Smooth muscle cell (in vitro differentiated cells): ENCODE measurements at regions not wholly inside any gene's neighbourhood (a gene's known extent, or its start where the extent isn't known, plus 50 kb on each side); places are given as distances from the start of the nearest gene placed in this dataset.

ENCODE experiments used
- DNase-seq: peaks from one replicate; lab custom pipeline; 2025; ENCODE audit not compliant: unreplicated experiment; lab: John Stamatoyannopoulos, UW
- H2AFZ ChIP-seq: fragments of 200-600 bp; sonication (generic); 2 replicates; pipeline ENCODE4 v1.6.0; 2016; ENCODE audit warnings: antibody characterized with exemption, low read depth, mild to moderate bottlenecking
- H3F3A ChIP-seq: fragments of 200-600 bp; sonication (generic); 2 replicates; pipeline ENCODE4 v1.6.0; 2017; ENCODE audit warnings: antibody characterized with exemption, low read depth
- H3K27ac ChIP-seq: fragments of 200-600 bp; sonication (generic); 2 replicates; pipeline ENCODE4 v1.5.1; 2016; ENCODE audit warnings: low read depth, mild to moderate bottlenecking
- H3K27me3 ChIP-seq: fragments of 200-600 bp; sonication (generic); 2 replicates; pipeline ENCODE4 v1.6.1; 2016; ENCODE audit warnings: low read depth, mild to moderate bottlenecking
- H3K36me3 ChIP-seq: fragments of 200-600 bp; sonication (generic); 2 replicates; pipeline ENCODE4 v1.5.1; 2016; ENCODE audit warnings: low read depth
- H3K4me1 ChIP-seq: fragments of 200-600 bp; sonication (generic); 2 replicates; pipeline ENCODE4 v1.5.1; 2016; ENCODE audit warnings: low read depth
- H3K4me2 ChIP-seq: fragments of 200-600 bp; sonication (generic); 2 replicates; pipeline ENCODE4 v1.6.0; 2016; ENCODE audit warnings: mild to moderate bottlenecking
- H3K4me3 ChIP-seq: fragments of 200-600 bp; sonication (generic); 2 replicates; pipeline ENCODE4 v1.5.1; 2016; ENCODE audit warnings: mild to moderate bottlenecking
- H3K79me2 ChIP-seq: fragments of 200-600 bp; sonication (generic); 2 replicates; pipeline ENCODE4 v1.6.0; 2016; ENCODE audit warnings: low read depth, mild to moderate bottlenecking
- H3K9ac ChIP-seq: fragments of 200-600 bp; sonication (generic); 2 replicates; pipeline ENCODE4 v1.6.0; 2016; ENCODE audit warnings: low read depth
- H3K9me3 ChIP-seq: fragments of 200-600 bp; sonication (generic); replicated peaks from 2 replicates; pipeline ENCODE4 v1.5.1; 2016; ENCODE audit warnings: low read depth
- H4K20me1 ChIP-seq: fragments of 200-600 bp; sonication (generic); 2 replicates; pipeline ENCODE4 v1.6.0; 2016; ENCODE audit warnings: low read depth
- CTCF ChIP-seq: fragments of 200-600 bp; sonication (generic); IDR thresholded peaks from 2 replicates; pipeline ENCODE4 v1.5.1; 2017; ENCODE audit warnings: borderline replicate concordance, mild to moderate bottlenecking, antibody characterized with exemption; ENCODE audit not compliant: insufficient read depth, poor library complexity, severe bottlenecking
- WGBS: methylation state at CpG from one replicate; pipeline ENCODE4 v1.1.7; 2016; ENCODE audit warnings: low lambda C conversion rate; 5-methylcytosine and 5-hydroxymethylcytosine counted together

GRCh38 chr2:386406-387103 is 98.7 kb upstream of the ALKAL2 start:
- H3K9me3 ChIP-seq: no peaks in the 10 kb centered on the region
- H3K9ac ChIP-seq: no peak overlapping the region
- H4K20me1 ChIP-seq: no peaks in the 10 kb centered on the region
- H3K4me2 ChIP-seq: no peak overlapping the region
- no peaks in the 10 kb centered on the region for H3F3A ChIP-seq
- no peak for DNase-seq
- no peaks in the 10 kb centered on the region for H3K27me3 ChIP-seq
- TF ChIP-seq CTCF: no peak
- 90% methylated on average over 3 of the region's 10 CpGs for WGBS
- H3K79me2 ChIP-seq: no peaks in the 10 kb centered on the region
- H2AFZ ChIP-seq: no peak overlapping the region
- H3K27ac ChIP-seq: no peak overlapping the region
- H3K36me3 ChIP-seq: no peaks in the 10 kb centered on the region
- H3K4me1 ChIP-seq: no peaks in the 10 kb centered on the region
- no peak overlapping the region for H3K4me3 ChIP-seq

GRCh38 chr2:385785-386184 is 97.9 kb upstream of the ALKAL2 start:
- H3K4me2 ChIP-seq: no peak overlapping the region

GRCh38 chr2:385061-385460 is 97.2 kb upstream of the ALKAL2 start:
- H3K79me2 ChIP-seq: no peaks in the 10 kb centered on the region
- H2AFZ ChIP-seq: no peak overlapping the region
- no peaks in the 10 kb centered on the region for H3F3A ChIP-seq
- no peak overlapping the region for H3K27ac ChIP-seq
- no peak overlapping the region for H3K4me2 ChIP-seq
- no peak for TF ChIP-seq CTCF
- H4K20me1 ChIP-seq: no peaks in the 10 kb centered on the region
- no peak for DNase-seq
- H3K27me3 ChIP-seq: no peaks in the 10 kb centered on the region
- H3K4me1 ChIP-seq: no peaks in the 10 kb centered on the region
- H3K9ac ChIP-seq: no peak overlapping the region
- H3K36me3 ChIP-seq: no peaks in the 10 kb centered on the region
- no peak overlapping the region for H3K4me3 ChIP-seq
- 93% methylated on average over 9 of the region's 9 CpGs for WGBS
- H3K9me3 ChIP-seq: no peaks in the 10 kb centered on the region

More at GRCh38 chr2:385785-386184, 97.9 kb upstream of the ALKAL2 start:
- Histone ChIP-seq H3F3A (no peaks in the 10 kb centered on the region), H3K27ac (no peak overlapping the region), H3K79me2 (no peaks in the 10 kb centered on the region), H4K20me1 (no peaks in the 10 kb centered on the region), H3K9me3 (no peaks in the 10 kb centered on the region), H2AFZ (no peak overlapping the region), H3K4me1 (no peaks in the 10 kb centered on the region), H3K9ac (no peak overlapping the region), H3K27me3 (no peaks in the 10 kb centered on the region), H3K36me3 (no peaks in the 10 kb centered on the region), H3K4me3 (no peak overlapping the region)
- no peak for TF ChIP-seq CTCF
- DNase-seq: no peak
- WGBS: 71% methylated on average over 6 of the region's 6 CpGs

GRCh38 chr2:383888-384287 is 96.0 kb upstream of the ALKAL2 start:
- Histone ChIP-seq H4K20me1 (no peaks in the 10 kb centered on the region), H3K27me3 (no peaks in the 10 kb centered on the region), H3K79me2 (no peaks in the 10 kb centered on the region), H3F3A (no peaks in the 10 kb centered on the region), H3K4me1 (no peaks in the 10 kb centered on the region), H3K4me3 (no peak overlapping the region), H2AFZ (no peak overlapping the region), H3K27ac (no peak overlapping the region), H3K36me3 (no peaks in the 10 kb centered on the region), H3K4me2 (no peak overlapping the region), H3K9ac (no peak overlapping the region), H3K9me3 (no peaks in the 10 kb centered on the region)
- no peak for TF ChIP-seq CTCF
- no peak for DNase-seq
- WGBS: 77% methylated on average over 10 of the region's 10 CpGs
